ENCODE measurements at regions not wholly inside any gene's neighbourhood (a gene's known extent, or its start where the extent isn't known, plus 50 kb on each side); places are given as distances from the start of the nearest gene placed in this dataset.
"Not testable (repeated sequence)": the region's sequence is repeated elsewhere in the genome, so short reads cannot be mapped to it uniquely, and the experiment has no call there.

GRCh38 chr10:45514291-45515270 lies 140.6 kb downstream of the ALOX5 start:
- Mint-ChIP-seq H3K4me3 (ENCODE audit: unreplicated experiment) (no peak overlapping the region), H3K36me3 (ENCODE audit: insufficient read depth, unreplicated experiment) (no peaks in the 10 kb centered on the region), H3K4me1 (ENCODE audit: low read depth, unreplicated experiment) (no peaks in the 10 kb centered on the region), H3K9me3 (ENCODE audit: unreplicated experiment) (no peaks in the 10 kb centered on the region), H3K27me3 (ENCODE audit: insufficient read depth, unreplicated experiment) (peaks cover 7% of the 10 kb centered on the region), H3K27ac (ENCODE audit: unreplicated experiment) (no peak overlapping the region)
- intact Hi-C loops (cut with micrococcal nuclease; ENCODE audit: unreplicated experiment) = no loop called here
- POLR2A ChIA-PET = no interaction called here
- no peaks in the 10 kb centered on the region for H3K36me3 ChIP-seq (ENCODE audit: control insufficient read depth, insufficient read depth, low read length)
- no TSS peak for BruUV-seq (replicated peaks)
- H3K4me1 ChIP-seq = no peaks in the 10 kb centered on the region
- H3K9me3 ChIP-seq = no peaks in the 10 kb centered on the region
- TF ChIP-seq, protein P1, sequence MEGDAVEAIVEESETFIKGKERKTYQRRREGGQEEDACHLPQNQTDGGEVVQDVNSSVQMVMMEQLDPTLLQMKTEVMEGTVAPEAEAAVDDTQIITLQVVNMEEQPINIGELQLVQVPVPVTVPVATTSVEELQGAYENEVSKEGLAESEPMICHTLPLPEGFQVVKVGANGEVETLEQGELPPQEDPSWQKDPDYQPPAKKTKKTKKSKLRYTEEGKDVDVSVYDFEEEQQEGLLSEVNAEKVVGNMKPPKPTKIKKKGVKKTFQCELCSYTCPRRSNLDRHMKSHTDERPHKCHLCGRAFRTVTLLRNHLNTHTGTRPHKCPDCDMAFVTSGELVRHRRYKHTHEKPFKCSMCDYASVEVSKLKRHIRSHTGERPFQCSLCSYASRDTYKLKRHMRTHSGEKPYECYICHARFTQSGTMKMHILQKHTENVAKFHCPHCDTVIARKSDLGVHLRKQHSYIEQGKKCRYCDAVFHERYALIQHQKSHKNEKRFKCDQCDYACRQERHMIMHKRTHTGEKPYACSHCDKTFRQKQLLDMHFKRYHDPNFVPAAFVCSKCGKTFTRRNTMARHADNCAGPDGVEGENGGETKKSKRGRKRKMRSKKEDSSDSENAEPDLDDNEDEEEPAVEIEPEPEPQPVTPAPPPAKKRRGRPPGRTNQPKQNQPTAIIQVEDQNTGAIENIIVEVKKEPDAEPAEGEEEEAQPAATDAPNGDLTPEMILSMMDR (IDR thresholded peaks at IDR 0.05; ENCODE audit: insufficient read depth in 1 of 2, low read depth in 1 of 2, low read length in 1 of 2, severe bottlenecking in 1 of 2, unreplicated experiment in 1 of 2) = no peak
- H3K27me3 ChIP-seq (replicated peaks; ENCODE audit: control insufficient read depth, insufficient read depth, low read length) = no peaks in the 10 kb centered on the region
- DNase-seq = no peak
- no peak overlapping the region for H3K4me3 ChIP-seq (ENCODE audit: low read depth, low read length)
- CTCF ChIA-PET = no interaction called here

- H3K36me3 ChIP-seq (ENCODE audit: control insufficient read depth, insufficient read depth, low read length) = no peaks in the 10 kb centered on the region
- peaks cover 7% of the 10 kb centered on the region for H3K27me3 Mint-ChIP-seq (ENCODE audit: insufficient read depth, unreplicated experiment)
- no peaks in the 10 kb centered on the region for H3K27me3 ChIP-seq (replicated peaks; ENCODE audit: control insufficient read depth, insufficient read depth, low read length)
- H3K9me3 ChIP-seq = no peaks in the 10 kb centered on the region
- no peak for DNase-seq
- ChIA-PET CTCF (no interaction called here), POLR2A (no interaction called here)
- H3K9me3 Mint-ChIP-seq (ENCODE audit: unreplicated experiment) = no peaks in the 10 kb centered on the region
- intact Hi-C loops (cut with micrococcal nuclease; ENCODE audit: unreplicated experiment) = no loop called here
- BruUV-seq (replicated peaks) = no TSS peak
- H3K4me3 Mint-ChIP-seq (ENCODE audit: unreplicated experiment) = no peak overlapping the region
- no peaks in the 10 kb centered on the region for H3K36me3 Mint-ChIP-seq (ENCODE audit: insufficient read depth, unreplicated experiment)
- TF ChIP-seq, protein P1 (IDR thresholded peaks at IDR 0.05; ENCODE audit: insufficient read depth in 1 of 2, low read depth in 1 of 2, low read length in 1 of 2, severe bottlenecking in 1 of 2, unreplicated experiment in 1 of 2) = no peak
- no peaks in the 10 kb centered on the region for H3K4me1 ChIP-seq
- H3K4me3 ChIP-seq (ENCODE audit: low read depth, low read length) = no peak overlapping the region
- no peak overlapping the region for H3K27ac Mint-ChIP-seq (ENCODE audit: unreplicated experiment)
- no peaks in the 10 kb centered on the region for H3K4me1 Mint-ChIP-seq (ENCODE audit: low read depth, unreplicated experiment)
These were observed 139.5 kb downstream of the ALOX5 start for GRCh38 chr10:45513551-45513950.

DNA sequence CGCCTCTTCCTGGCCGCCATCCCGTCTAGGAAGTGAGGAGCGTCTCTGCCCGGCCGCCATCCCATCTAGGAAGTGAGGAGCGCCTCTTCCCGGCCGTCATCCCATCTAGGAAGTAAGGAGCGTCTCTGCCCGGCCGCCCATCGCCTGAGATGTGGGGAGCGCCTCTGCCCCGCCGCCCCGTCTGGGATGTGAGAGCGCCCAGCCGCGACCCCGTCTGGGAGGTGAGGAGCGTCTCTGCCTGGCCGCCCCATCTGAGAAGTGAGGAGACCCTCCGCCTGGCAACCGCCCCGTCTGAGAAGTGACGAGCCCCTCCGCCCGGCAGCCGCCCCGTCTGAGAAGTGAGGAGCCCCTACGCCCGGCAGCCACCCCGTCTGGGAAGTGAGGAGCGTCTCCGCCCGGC lies 137.9 kb downstream of the ALOX5 start:
- H3K9me3 ChIP-seq; H3K27me3 ChIP-seq (replicated peaks; ENCODE audit: control insufficient read depth, insufficient read depth, low read length); H3K27me3 Mint-ChIP-seq (ENCODE audit: insufficient read depth, unreplicated experiment); H3K4me3 ChIP-seq (ENCODE audit: low read depth, low read length); H3K9me3 Mint-ChIP-seq (ENCODE audit: unreplicated experiment); H3K4me3 Mint-ChIP-seq (ENCODE audit: unreplicated experiment); CTCF ChIA-PET; H3K36me3 ChIP-seq (ENCODE audit: control insufficient read depth, insufficient read depth, low read length); POLR2A ChIA-PET; intact Hi-C loops (cut with micrococcal nuclease; ENCODE audit: unreplicated experiment); H3K36me3 Mint-ChIP-seq (ENCODE audit: insufficient read depth, unreplicated experiment); BruUV-seq (replicated peaks); DNase-seq; H3K27ac Mint-ChIP-seq (ENCODE audit: unreplicated experiment); H3K4me1 Mint-ChIP-seq (ENCODE audit: low read depth, unreplicated experiment); H3K4me1 ChIP-seq: not testable (repeated sequence)

All from Caco-2 (cell line).